Endodermal cell (in vitro differentiated cells): ENCODE measurements at regions not wholly inside any gene's neighbourhood (a gene's known extent, or its start where the extent isn't known, plus 50 kb on each side); places are given as distances from the start of the nearest gene placed in this dataset.
A peak's percentile ranks its signal among the peaks of the same experiment; 100 is the strongest.

Experiments used
- DNase-seq: peaks from one replicate; pipeline ENCODE4 v3.0.0-alpha.2; 2017
- H3K27ac ChIP-seq: 2 replicates; pipeline ENCODE4 v1.5.1; 2013; ENCODE audit warnings: mild to moderate bottlenecking, low read depth, low read length, moderate library complexity
- H3K27me3 ChIP-seq: 2 replicates; pipeline ENCODE4 v1.6.1; 2013; ENCODE audit warnings: mild to moderate bottlenecking, low read length, moderate library complexity; ENCODE audit not compliant: insufficient read depth, control insufficient read depth, poor library complexity, severe bottlenecking
- H3K36me3 ChIP-seq: 2 replicates; pipeline ENCODE4 v1.7.0; 2013; ENCODE audit warnings: mild to moderate bottlenecking, low read length, moderate library complexity; ENCODE audit not compliant: control insufficient read depth, insufficient read depth
- H3K4me1 ChIP-seq: one replicate; pipeline ENCODE4 v1.7.0; 2013; ENCODE audit warnings: low read length; ENCODE audit not compliant: control insufficient read depth, insufficient read depth
- H3K4me3 ChIP-seq: 2 replicates; pipeline ENCODE4 v1.5.1; 2013; ENCODE audit warnings: mild to moderate bottlenecking, low read length, moderate library complexity
- H3K9ac ChIP-seq: 2 replicates; pipeline ENCODE4 v1.6.1; 2013; ENCODE audit warnings: mild to moderate bottlenecking, low read length, moderate library complexity; ENCODE audit not compliant: poor library complexity, severe bottlenecking; ENCODE audit errors: extremely low read depth
- H3K9me3 ChIP-seq: 2 replicates; pipeline ENCODE4 v1.6.1; 2013; ENCODE audit warnings: mild to moderate bottlenecking, low read length, moderate library complexity; ENCODE audit not compliant: control insufficient read depth
- H3K27ac Mint-ChIP-seq: 2 replicates; pipeline ENCODE4 v1.8.0; 2020; ENCODE audit warnings: mixed read lengths
- H3K27me3 Mint-ChIP-seq: 2 replicates; pipeline ENCODE4 v1.8.0; 2021; ENCODE audit warnings: mild to moderate bottlenecking, mixed read lengths; ENCODE audit not compliant: insufficient read depth
- H3K36me3 Mint-ChIP-seq: 2 replicates; pipeline ENCODE4 v1.8.0; 2020; ENCODE audit warnings: low read depth, mixed read lengths
- H3K4me1 Mint-ChIP-seq: 2 replicates; pipeline ENCODE4 v1.8.0; 2020; ENCODE audit warnings: mixed read lengths
- H3K4me3 Mint-ChIP-seq: 2 replicates; pipeline ENCODE4 v1.8.0; 2020; ENCODE audit warnings: mild to moderate bottlenecking, moderate library complexity, mixed read lengths
- H3K9me3 Mint-ChIP-seq: 2 replicates; pipeline ENCODE4 v1.8.0; 2020; ENCODE audit warnings: mild to moderate bottlenecking, mixed read lengths
- CTCF ChIP-seq: fragments of 200-600 bp; sonication (generic); conservative IDR thresholded peaks from 2 replicates; pipeline ENCODE4 v1.5.0; 2021; ENCODE audit warnings: antibody characterized with exemption, mild to moderate bottlenecking
- WGBS, 2 experiments: methylation state at CpG; one replicate each; pipeline versions ENCODE4 v1.1.5 to v1.1.7; 2013; ENCODE audit warnings: missing lambda C conversion rate in 2 of 2, mixed read lengths in 1 of 2; ENCODE audit not compliant: insufficient coverage in 1 of 2, insufficient read length in 1 of 2; 5-methylcytosine and 5-hydroxymethylcytosine counted together

- 94 to 96% methylated on average over 4 to 7 of the region's 7 CpGs for WGBS, 2 experiments
- Mint-ChIP-seq H3K36me3 (no peaks in the 10 kb centered on the region), H3K27me3 (peaks cover 27% of the 10 kb centered on the region), H3K27ac (no peak overlapping the region), H3K4me3 (no peak overlapping the region), H3K4me1 (peaks cover 2% of the 10 kb centered on the region), H3K9me3 (no peaks in the 10 kb centered on the region)
- no peak for DNase-seq
- no peak for TF ChIP-seq CTCF
- H3K27me3 ChIP-seq = peaks cover 11% of the 10 kb centered on the region
- H3K36me3 ChIP-seq = no peaks in the 10 kb centered on the region
- no peak overlapping the region for H3K4me3 ChIP-seq
- no peak overlapping the region for H3K9ac ChIP-seq
- H3K27ac ChIP-seq = no peak overlapping the region
- H3K9me3 ChIP-seq = no peaks in the 10 kb centered on the region
- H3K4me1 ChIP-seq = no peaks in the 10 kb centered on the region
Measured at GRCh38 chr10:78868861-78869260, 199.9 kb upstream of the ZMIZ1 start.

GRCh38 chr10:78869508-78870454 lies 199.0 kb upstream of the ZMIZ1 start:
- no peaks in the 10 kb centered on the region for H3K9me3 Mint-ChIP-seq
- no peaks in the 10 kb centered on the region for H3K36me3 Mint-ChIP-seq
- Histone ChIP-seq H3K9ac (no peak overlapping the region), H3K27me3 (peaks cover 12% of the 10 kb centered on the region), H3K27ac (no peak overlapping the region), H3K4me1 (no peaks in the 10 kb centered on the region), H3K4me3 (no peak overlapping the region), H3K9me3 (no peaks in the 10 kb centered on the region), H3K36me3 (no peaks in the 10 kb centered on the region)
- peaks cover 30% of the 10 kb centered on the region for H3K27me3 Mint-ChIP-seq
- no peak overlapping the region for H3K27ac Mint-ChIP-seq
- peaks cover 5% of the 10 kb centered on the region for H3K4me1 Mint-ChIP-seq
- no peak for TF ChIP-seq CTCF
- peak; percentile 35 for DNase-seq
- 90 to 97% methylated on average over 16 to 23 of the region's 23 CpGs for WGBS, 2 experiments
- no peak overlapping the region for H3K4me3 Mint-ChIP-seq

- no peak for DNase-seq
- Mint-ChIP-seq H3K27ac (no peak overlapping the region), H3K36me3 (no peaks in the 10 kb centered on the region), H3K9me3 (no peaks in the 10 kb centered on the region), H3K4me3 (no peak overlapping the region), H3K4me1 (peaks cover 11% of the 10 kb centered on the region), H3K27me3 (peaks cover 25% of the 10 kb centered on the region)
- H3K36me3 ChIP-seq = no peaks in the 10 kb centered on the region
- H3K4me3 ChIP-seq = no peak overlapping the region
- 85 to 89% methylated on average over 2 to 3 of the region's 3 CpGs for WGBS, 2 experiments
- no peak overlapping the region for H3K27ac ChIP-seq
- no peak for TF ChIP-seq CTCF
- H3K4me1 ChIP-seq = no peaks in the 10 kb centered on the region
- peaks cover 12% of the 10 kb centered on the region for H3K27me3 ChIP-seq
- H3K9me3 ChIP-seq = no peaks in the 10 kb centered on the region
- no peak overlapping the region for H3K9ac ChIP-seq
Measured at GRCh38 chr10:78870458-78870857, 198.3 kb upstream of the ZMIZ1 start.
